CD4-positive, alpha-beta memory T cell (primary cell): ENCODE measurements at regions not wholly inside any gene's neighbourhood (a gene's known extent, or its start where the extent isn't known, plus 50 kb on each side); places are given as distances from the start of the nearest gene placed in this dataset.

Experiments used
- CTCF ChIA-PET: fragments of 350-600 bp; sonication (Branson Sonifier 250); formaldehyde crosslinking; loops from one replicate; lab custom pipeline; 2021; ENCODE audit warnings: inconsistent platforms; ENCODE audit not compliant: partially characterized antibody; lab: Charles Lee
- POLR2A ChIA-PET: fragments of 350-600 bp; sonication (Branson Sonifier 250); formaldehyde crosslinking; loops from one replicate; lab custom pipeline; 2021; ENCODE audit not compliant: partially characterized antibody; lab: Charles Lee
- DNase-seq, 5 donors: peaks; one replicate each; pipeline versions ENCODE4 v3.0.0 to v3.0.0-alpha.2; 2020 to 2022; ENCODE audit warnings: mixed read lengths in 1 of 5
- H3K27ac ChIP-seq: one replicate; pipeline ENCODE4 v1.7.0; 2013; ENCODE audit warnings: low read depth, low read length
- H3K27me3 ChIP-seq: 2 replicates; pipeline ENCODE4 v1.7.0; 2013; ENCODE audit warnings: mild to moderate bottlenecking, low read length, moderate library complexity; ENCODE audit not compliant: insufficient read depth
- H3K36me3 ChIP-seq: 2 replicates; pipeline ENCODE4 v1.7.0; 2013; ENCODE audit warnings: mild to moderate bottlenecking, low read length, moderate library complexity; ENCODE audit not compliant: insufficient read depth
- H3K4me1 ChIP-seq: 2 replicates; pipeline ENCODE4 v1.7.0; 2013; ENCODE audit warnings: mild to moderate bottlenecking, low read length, moderate library complexity; ENCODE audit not compliant: insufficient read depth
- H3K4me3 ChIP-seq, 2 donors: one replicate each; pipeline ENCODE4 v1.7.0; 2013; ENCODE audit warnings: low read length in 2 of 2, mild to moderate bottlenecking in 1 of 2
- H3K9me3 ChIP-seq, 2 donors: one replicate each; pipeline ENCODE4 v1.7.0; 2013; ENCODE audit warnings: low read length in 2 of 2, control low read depth in 1 of 2; ENCODE audit not compliant: control insufficient read depth in 1 of 2
- H3K27ac Mint-ChIP-seq, 7 donors: one replicate each; pipeline ENCODE4 v1.8.0; 2020 to 2021; ENCODE audit warnings: mixed read lengths in 7 of 7, mild to moderate bottlenecking in 6 of 7, inconsistent platforms in 3 of 7, moderate library complexity in 3 of 7
- H3K27me3 Mint-ChIP-seq, 2 donors: one replicate each; pipeline ENCODE4 v1.8.0; 2020 to 2021; ENCODE audit warnings: mixed read lengths in 2 of 2
- H3K36me3 Mint-ChIP-seq, 2 donors: one replicate each; pipeline ENCODE4 v1.8.0; 2020 to 2021; ENCODE audit warnings: mixed read lengths in 2 of 2, inconsistent platforms in 1 of 2, mild to moderate bottlenecking in 1 of 2
- H3K4me1 Mint-ChIP-seq, 4 donors: one replicate each; pipeline ENCODE4 v1.8.0; 2020 to 2021; ENCODE audit warnings: mixed read lengths in 4 of 4, mild to moderate bottlenecking in 1 of 4
- H3K4me3 Mint-ChIP-seq, 8 donors: one replicate each; pipeline ENCODE4 v1.8.0; 2020 to 2021; ENCODE audit warnings: mixed read lengths in 8 of 8, mild to moderate bottlenecking in 7 of 8, moderate library complexity in 6 of 8, inconsistent platforms in 3 of 8
- H3K9me3 Mint-ChIP-seq, 8 donors: one replicate each; pipeline ENCODE4 v1.8.0; 2020 to 2021; ENCODE audit warnings: mixed read lengths in 8 of 8, mild to moderate bottlenecking in 5 of 8, inconsistent platforms in 3 of 8, moderate library complexity in 1 of 8
- intact Hi-C: fragments of 100-400 bp; cut with micrococcal nuclease; formaldehyde crosslinking; loops from one replicate; pipeline ENCODE4 v1.15.1; 2023

DNA sequence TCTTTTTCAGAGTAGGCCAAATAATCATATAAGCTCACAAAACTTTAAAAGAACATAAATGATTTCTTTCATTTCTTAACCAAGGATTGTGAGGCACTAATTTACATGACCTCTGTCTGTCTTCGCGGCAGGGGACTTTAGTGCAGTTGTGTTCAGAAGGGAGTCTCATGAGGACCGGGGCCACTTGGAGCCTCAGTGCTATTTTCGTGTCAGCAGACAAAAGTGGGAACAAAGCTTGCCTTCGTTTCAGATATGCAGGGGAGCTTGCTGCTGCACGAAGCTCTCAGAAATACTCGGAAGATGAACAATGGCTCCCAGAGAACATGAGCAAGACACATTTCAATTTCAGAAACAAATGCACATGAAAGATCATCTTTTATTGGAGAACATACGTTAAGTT lies 497.0 kb downstream of the CDH26 start:
- no peak for DNase-seq

DNA sequence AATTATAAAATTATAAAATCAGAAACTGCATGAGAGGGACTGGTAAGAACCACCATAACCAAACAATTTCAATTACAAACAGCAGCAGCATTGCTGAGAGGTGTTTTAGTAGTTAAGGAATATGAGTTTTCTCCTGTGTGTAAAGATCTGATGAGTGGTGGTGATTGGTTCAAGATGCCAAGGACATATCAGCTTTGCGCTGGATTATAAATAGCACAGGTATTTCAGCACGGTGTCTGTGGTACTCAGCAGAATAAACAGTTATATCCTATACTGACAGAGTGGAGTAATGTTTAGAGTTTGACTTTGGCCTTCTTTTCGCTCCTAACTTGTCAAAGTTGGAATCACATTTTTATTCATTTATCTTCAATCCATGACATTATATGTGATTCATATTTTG lies 501.0 kb downstream of the CDH26 start:
- H3K27ac ChIP-seq: no peak overlapping the region
- DNase-seq: no peak
- H3K27me3 ChIP-seq: no peaks in the 10 kb centered on the region
- POLR2A ChIA-PET: no interaction called here
- no peak overlapping the region for H3K27ac Mint-ChIP-seq
- no peaks in the 10 kb centered on the region for H3K4me1 ChIP-seq
- no peak overlapping the region for H3K4me3 ChIP-seq
- no peak overlapping the region for H3K4me3 Mint-ChIP-seq
- H3K36me3 ChIP-seq: no peaks in the 10 kb centered on the region
- intact Hi-C loops: no loop called here
- no peaks in the 10 kb centered on the region for H3K9me3 ChIP-seq
- CTCF ChIA-PET: no interaction called here
- H3K36me3 Mint-ChIP-seq: no peaks in the 10 kb centered on the region
- no peaks in the 10 kb centered on the region for H3K4me1 Mint-ChIP-seq
- H3K27me3 Mint-ChIP-seq: peaks cover 1 to 7% of the 10 kb centered on the region in 2 donors
- H3K9me3 Mint-ChIP-seq: peaks cover 0 to 22% (median 7%) of the 10 kb centered on the region in 8 donors

More for the DNA sequence above, 497.0 kb downstream of the CDH26 start:
- no peaks in the 10 kb centered on the region for H3K4me1 ChIP-seq
- no peak overlapping the region for H3K4me3 ChIP-seq
- Mint-ChIP-seq H3K36me3 (no peaks in the 10 kb centered on the region), H3K9me3 (peaks cover 0 to 7% (median 3%) of the 10 kb centered on the region in 8 donors), H3K4me1 (no peaks in the 10 kb centered on the region), H3K27ac (no peak overlapping the region), H3K4me3 (no peak overlapping the region), H3K27me3 (peaks cover 0 to 7% of the 10 kb centered on the region in 2 donors)
- intact Hi-C loops: no loop called here
- no peak overlapping the region for H3K27ac ChIP-seq
- H3K27me3 ChIP-seq: no peaks in the 10 kb centered on the region
- CTCF ChIA-PET: interaction anchor here (1.2 kb wide), 1 partner anchor 19 kb away, joined by 3 read pairs; no protein-coding TSS in a partner anchor
- H3K9me3 ChIP-seq: no peaks in the 10 kb centered on the region
- POLR2A ChIA-PET: no interaction called here
- H3K36me3 ChIP-seq: no peaks in the 10 kb centered on the region

DNA sequence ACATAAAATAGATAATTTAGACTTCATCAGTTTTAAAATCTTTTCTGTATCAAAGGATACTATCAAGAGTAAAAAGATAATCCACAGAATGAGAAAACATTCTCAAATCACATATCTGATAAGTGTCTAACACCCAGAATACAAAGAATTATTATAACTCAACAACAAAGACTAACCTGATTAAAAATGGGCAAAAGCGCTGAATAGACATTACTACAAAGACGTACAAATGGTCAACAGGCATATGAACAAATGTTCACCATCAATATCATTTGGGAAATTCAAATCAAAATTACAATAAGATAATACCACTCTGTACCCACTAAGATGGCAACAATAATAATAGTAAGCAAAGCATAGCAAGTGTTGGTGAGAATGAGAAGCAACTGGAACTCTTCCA lies 503.8 kb downstream of the CDH26 start:
- no peak overlapping the region for H3K27ac Mint-ChIP-seq
- H3K4me3 Mint-ChIP-seq: no peak overlapping the region
- no peak overlapping the region for H3K4me3 ChIP-seq
- peaks cover 3 to 7% of the 10 kb centered on the region in 2 donors for H3K27me3 Mint-ChIP-seq
- intact Hi-C loops: no loop called here
- no peaks in the 10 kb centered on the region for H3K4me1 Mint-ChIP-seq
- peaks cover 0 to 22% (median 7%) of the 10 kb centered on the region in 8 donors for H3K9me3 Mint-ChIP-seq
- POLR2A ChIA-PET: no interaction called here
- no peak for DNase-seq
- no peaks in the 10 kb centered on the region for H3K27me3 ChIP-seq
- CTCF ChIA-PET: no interaction called here
- no peaks in the 10 kb centered on the region for H3K4me1 ChIP-seq
- H3K36me3 ChIP-seq: no peaks in the 10 kb centered on the region
- H3K27ac ChIP-seq: no peak overlapping the region
- no peaks in the 10 kb centered on the region for H3K9me3 ChIP-seq
- no peaks in the 10 kb centered on the region for H3K36me3 Mint-ChIP-seq

DNA sequence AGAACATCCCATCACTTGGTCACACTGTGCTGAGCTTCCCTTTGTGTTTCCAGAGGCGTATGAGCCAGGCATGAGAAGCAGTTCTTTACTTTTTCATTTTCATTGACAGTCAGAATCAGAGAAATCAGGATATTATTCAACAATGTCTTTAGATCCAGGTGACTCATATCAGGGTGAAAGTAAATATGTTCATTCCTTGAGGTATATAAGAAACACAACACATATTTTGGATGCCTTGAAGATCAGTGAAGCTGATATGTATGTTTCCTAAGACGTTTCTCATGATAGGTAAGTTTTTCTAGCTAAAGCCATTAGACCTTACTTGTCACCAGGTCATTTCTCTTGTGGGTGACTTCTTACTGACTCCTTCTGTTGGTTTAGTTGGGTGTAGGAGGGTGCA lies 505.6 kb downstream of the CDH26 start:
- Histone ChIP-seq H3K9me3 (no peaks in the 10 kb centered on the region), H3K36me3 (no peaks in the 10 kb centered on the region), H3K4me1 (no peaks in the 10 kb centered on the region), H3K27ac (no peak overlapping the region), H3K4me3 (no peak overlapping the region), H3K27me3 (no peaks in the 10 kb centered on the region)
- H3K27me3 Mint-ChIP-seq: peaks cover 3% of the 10 kb centered on the region in 2 donors
- peaks cover 0 to 22% (median 5%) of the 10 kb centered on the region in 8 donors for H3K9me3 Mint-ChIP-seq
- ChIA-PET CTCF (no interaction called here), POLR2A (no interaction called here)
- H3K36me3 Mint-ChIP-seq: no peaks in the 10 kb centered on the region
- no peak overlapping the region for H3K4me3 Mint-ChIP-seq
- H3K27ac Mint-ChIP-seq: no peak overlapping the region
- DNase-seq: no peak
- intact Hi-C loops: no loop called here
- no peaks in the 10 kb centered on the region for H3K4me1 Mint-ChIP-seq

DNA sequence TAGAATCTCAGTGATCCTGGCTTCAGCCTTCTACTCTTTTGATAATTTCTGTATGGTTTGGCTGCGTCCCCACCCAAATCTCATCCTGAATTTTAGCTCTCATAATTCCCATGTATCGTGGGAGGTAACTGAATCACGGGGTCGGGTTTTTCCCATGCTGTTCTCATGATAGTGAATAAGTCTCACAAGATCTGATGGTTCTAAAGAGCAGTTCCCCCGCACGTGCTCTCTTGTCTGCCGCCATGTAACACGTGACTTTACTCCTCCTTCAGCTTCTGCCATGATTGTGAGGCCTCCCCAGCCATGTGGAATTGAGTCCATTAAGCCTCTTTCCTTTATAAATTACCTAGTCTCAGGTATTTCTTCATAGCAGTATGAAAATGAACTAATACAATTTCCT lies 507.2 kb downstream of the CDH26 start:
- H3K27me3 Mint-ChIP-seq: peaks cover 3 to 5% of the 10 kb centered on the region in 2 donors
- H3K36me3 Mint-ChIP-seq: no peaks in the 10 kb centered on the region
- Histone ChIP-seq H3K4me1 (no peaks in the 10 kb centered on the region), H3K27ac (no peak overlapping the region), H3K27me3 (no peaks in the 10 kb centered on the region), H3K9me3 (no peaks in the 10 kb centered on the region), H3K36me3 (no peaks in the 10 kb centered on the region), H3K4me3 (no peak overlapping the region)
- ChIA-PET POLR2A (no interaction called here), CTCF (no interaction called here)
- H3K4me3 Mint-ChIP-seq: no peak overlapping the region
- DNase-seq: no peak
- intact Hi-C loops: no loop called here
- H3K9me3 Mint-ChIP-seq: peaks cover 0 to 13% (median 3%) of the 10 kb centered on the region in 8 donors
- no peaks in the 10 kb centered on the region for H3K4me1 Mint-ChIP-seq
- no peak overlapping the region for H3K27ac Mint-ChIP-seq

DNA sequence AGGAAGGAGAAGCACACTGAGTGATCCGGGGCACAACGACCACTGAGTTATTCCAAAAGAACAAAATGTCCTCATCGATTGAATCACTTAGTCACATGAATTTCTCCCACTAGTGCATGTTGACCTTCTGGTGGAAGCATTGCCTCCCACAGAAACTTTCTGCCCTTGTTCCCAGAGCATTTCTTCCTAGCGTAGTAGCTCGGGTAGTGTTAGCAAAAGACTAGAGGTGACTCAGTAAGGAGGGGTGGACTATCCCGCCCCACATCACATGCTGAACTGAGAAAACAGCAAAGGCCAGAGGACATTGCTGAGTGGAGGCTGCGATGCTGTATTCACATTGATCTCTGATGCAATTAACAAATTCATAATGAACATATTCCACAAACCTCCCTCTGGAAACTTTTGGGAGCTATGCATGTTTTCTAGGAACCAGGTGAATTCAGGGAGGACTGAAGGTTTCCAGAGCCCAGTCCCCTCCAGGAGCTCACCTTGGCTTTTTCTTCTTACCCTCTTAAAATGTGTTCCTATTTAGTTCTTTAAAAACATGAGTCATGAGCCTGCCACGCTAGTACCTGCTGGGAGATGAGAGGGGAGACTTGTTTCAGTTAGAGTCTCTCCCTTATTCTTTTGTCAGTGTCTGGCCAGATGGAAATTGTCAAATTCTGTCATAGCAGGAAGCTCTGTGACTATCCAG lies 507.9 kb downstream of the CDH26 start:
- intact Hi-C loops: no loop called here
- Mint-ChIP-seq H3K9me3 (peaks cover 0 to 13% (median under 1%) of the 10 kb centered on the region in 8 donors), H3K36me3 (no peaks in the 10 kb centered on the region), H3K27me3 (peaks cover 3 to 5% of the 10 kb centered on the region in 2 donors), H3K4me1 (no peaks in the 10 kb centered on the region), H3K4me3 (no peak overlapping the region), H3K27ac (no peak overlapping the region)
- no peak overlapping the region for H3K4me3 ChIP-seq
- no peaks in the 10 kb centered on the region for H3K9me3 ChIP-seq
- H3K27ac ChIP-seq: no peak overlapping the region
- POLR2A ChIA-PET: no interaction called here
- no peaks in the 10 kb centered on the region for H3K36me3 ChIP-seq
- no peaks in the 10 kb centered on the region for H3K27me3 ChIP-seq
- H3K4me1 ChIP-seq: no peaks in the 10 kb centered on the region
- DNase-seq: no peak
- CTCF ChIA-PET: no interaction called here

DNA sequence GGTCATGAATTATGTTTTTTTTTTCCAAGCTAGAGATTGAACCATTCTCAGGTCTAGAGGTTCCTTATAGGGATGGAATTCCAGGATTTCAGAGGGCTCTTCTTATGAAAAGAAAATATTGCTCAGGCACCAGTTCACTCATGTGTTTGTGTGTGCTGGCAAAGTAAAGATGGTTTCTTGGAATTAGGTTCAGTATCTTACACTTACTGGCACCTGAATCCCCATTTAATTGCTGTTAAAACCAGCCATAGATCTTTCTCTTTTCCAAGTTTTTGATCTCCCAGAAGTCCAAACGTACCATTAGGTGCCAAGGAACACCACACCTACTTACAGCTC lies 508.4 kb downstream of the CDH26 start:
- Histone ChIP-seq H3K4me1 (no peaks in the 10 kb centered on the region), H3K4me3 (no peak overlapping the region), H3K9me3 (no peaks in the 10 kb centered on the region), H3K27me3 (no peaks in the 10 kb centered on the region), H3K27ac (no peak overlapping the region), H3K36me3 (no peaks in the 10 kb centered on the region)
- Mint-ChIP-seq H3K9me3 (peaks cover 0 to 9% (median 0%) of the 10 kb centered on the region in 8 donors), H3K4me3 (no peak overlapping the region), H3K4me1 (no peaks in the 10 kb centered on the region), H3K36me3 (no peaks in the 10 kb centered on the region), H3K27ac (no peak overlapping the region), H3K27me3 (peaks cover 3 to 5% of the 10 kb centered on the region in 2 donors)
- CTCF ChIA-PET: no interaction called here
- POLR2A ChIA-PET: no interaction called here
- intact Hi-C loops: no loop called here
- DNase-seq: no peak
